ENCODE measurements at regions not wholly inside any gene's neighbourhood (a gene's known extent, or its start where the extent isn't known, plus 50 kb on each side); places are given as distances from the start of the nearest gene placed in this dataset.
"Not testable (repeated sequence)": the region's sequence is repeated elsewhere in the genome, so short reads cannot be mapped to it uniquely, and the experiment has no call there.

DNA sequence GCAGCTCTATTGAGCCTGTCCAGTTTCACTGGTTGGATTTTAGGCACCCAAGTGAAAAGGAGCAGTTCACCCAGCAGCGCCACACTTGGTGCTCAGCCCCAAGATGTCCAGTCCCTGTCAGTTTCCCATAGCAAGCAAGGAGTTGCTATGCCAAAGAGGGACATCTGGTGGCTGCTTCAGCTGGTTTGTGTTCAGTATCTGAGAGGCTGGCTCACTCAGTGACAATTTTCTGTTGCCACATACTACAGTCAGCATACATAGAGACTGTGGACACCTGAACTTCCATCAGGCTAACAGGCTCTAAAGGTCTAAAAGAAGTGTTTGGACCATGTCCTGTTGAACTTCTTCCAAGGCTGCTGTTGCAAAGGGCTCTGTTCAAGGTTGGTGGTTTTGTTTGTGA is 453.9 kb downstream of the RPIA start:
- not testable (repeated sequence) for TF ChIP-seq CTCF (IDR thresholded peaks at IDR 0.05; ENCODE audit: poor library complexity, severe bottlenecking); POLR2AphosphoS5 (IDR thresholded peaks at IDR 0.05); SMC3 (conservative IDR thresholded peaks at IDR 0.05; ENCODE audit: poor library complexity)
